Dermis blood vessel endothelial cell (primary cell): ENCODE measurements at regions not wholly inside any gene's neighbourhood (a gene's known extent, or its start where the extent isn't known, plus 50 kb on each side); places are given as distances from the start of the nearest gene placed in this dataset.
"Not testable (repeated sequence)": the region's sequence is repeated elsewhere in the genome, so short reads cannot be mapped to it uniquely, and the experiment has no call there.

Experiments used
- DNase-seq: peaks from one replicate; pipeline ENCODE4 v3.0.0; 2010

DNA sequence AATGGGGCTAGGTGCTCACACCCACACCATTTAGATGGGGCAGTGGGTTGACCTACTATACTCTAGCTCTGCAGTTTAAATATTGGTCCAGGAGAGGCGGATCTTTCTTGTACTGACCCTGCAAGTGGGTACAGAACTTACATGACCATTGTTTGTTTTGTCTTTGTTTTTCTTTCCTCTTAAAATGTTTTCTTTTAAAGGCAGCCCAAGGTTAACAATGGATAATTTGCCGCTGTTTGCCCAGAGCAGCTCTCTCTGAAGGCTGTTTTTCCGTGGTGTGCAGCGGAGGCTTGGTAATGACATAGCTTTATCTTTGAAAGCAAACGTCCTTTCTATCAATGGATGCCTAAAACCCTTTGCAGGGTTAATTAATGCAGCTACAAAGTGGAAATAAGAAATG, 133.3 kb upstream of the MEX3C start:
- DNase-seq: no peak

GRCh38 chr18:51337406-51337805, 139.9 kb upstream of the MEX3C start:
- no peak for DNase-seq

GRCh38 chr18:51339856-51340255, 142.4 kb upstream of the MEX3C start:
- no peak for DNase-seq

DNA sequence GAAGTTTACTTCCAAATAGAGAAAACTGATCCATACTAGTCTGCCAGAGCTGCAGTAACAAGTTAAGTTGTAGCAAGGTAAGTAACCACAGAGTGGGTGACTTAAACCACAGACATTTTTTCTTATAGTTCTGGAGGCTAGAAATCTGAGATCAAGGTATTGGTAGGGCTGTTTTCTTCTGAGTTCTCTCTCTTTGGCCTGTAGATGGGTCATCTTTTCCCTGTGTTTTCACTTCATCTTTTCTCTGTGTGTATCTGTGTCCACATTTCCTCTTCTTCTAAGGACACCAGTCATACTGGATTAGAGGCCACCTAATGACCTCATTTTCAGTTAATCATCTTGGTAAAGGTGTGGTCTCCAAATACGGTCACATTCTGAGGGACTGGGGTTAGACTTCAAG, 142.9 kb upstream of the MEX3C start:
- no peak for DNase-seq

- DNase-seq: no peak
Measured at GRCh38 chr18:51342815-51343214, 145.3 kb upstream of the MEX3C start.

- DNase-seq: no peak
Measured at GRCh38 chr18:51345848-51346391, 148.4 kb upstream of the MEX3C start.

- DNase-seq: no peak
Measured at GRCh38 chr18:51346404-51346803, 148.9 kb upstream of the MEX3C start.

- DNase-seq: no peak
Measured at GRCh38 chr18:51350081-51350480, 152.6 kb upstream of the MEX3C start.

DNA sequence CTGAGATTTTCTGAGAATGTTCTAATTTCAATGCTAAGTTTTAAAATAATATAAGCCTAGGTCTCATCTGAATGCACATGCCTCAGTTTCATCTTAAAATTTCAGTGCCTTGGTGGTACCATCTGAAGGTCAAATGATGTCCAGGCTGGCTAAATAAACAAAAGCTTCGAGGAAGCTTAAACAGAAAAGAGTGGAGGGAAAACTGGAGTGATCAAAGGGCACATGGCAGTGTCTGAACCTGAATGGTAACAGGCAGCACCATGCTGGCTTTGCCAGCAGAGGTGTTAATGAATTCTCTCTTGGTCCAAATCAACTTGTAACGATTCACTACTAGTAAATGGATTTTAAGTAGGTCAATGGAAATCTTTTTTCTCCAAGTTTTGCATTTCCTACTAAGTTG, 158.4 kb upstream of the MEX3C start:
- DNase-seq: no peak

GRCh38 chr18:51360301-51360700, 162.8 kb upstream of the MEX3C start:
- DNase-seq: not testable (repeated sequence)

GRCh38 chr18:51361130-51361860, 163.8 kb upstream of the MEX3C start:
- DNase-seq: peak; percentile 63

GRCh38 chr18:51363384-51363783, 165.9 kb upstream of the MEX3C start:
- no peak for DNase-seq

DNA sequence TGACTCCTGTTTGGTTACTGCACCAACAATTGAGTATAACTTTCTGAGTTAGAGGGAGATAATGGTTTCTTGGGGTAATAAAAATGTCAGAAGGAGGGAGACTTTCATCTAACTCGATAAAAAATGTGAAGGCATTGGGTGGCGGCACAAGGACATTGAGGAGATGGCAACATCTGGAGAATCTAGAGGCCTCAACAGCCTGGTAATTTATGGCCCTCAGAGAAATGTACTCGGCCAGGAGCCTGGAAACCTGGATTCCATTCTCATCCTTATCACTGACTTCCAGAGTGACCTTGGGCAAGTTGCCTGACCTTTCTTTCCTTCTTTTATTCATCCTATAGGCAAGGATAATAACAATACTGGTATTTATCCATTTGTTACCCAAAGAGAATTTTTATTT, 173.5 kb upstream of the MEX3C start:
- DNase-seq: no peak

DNA sequence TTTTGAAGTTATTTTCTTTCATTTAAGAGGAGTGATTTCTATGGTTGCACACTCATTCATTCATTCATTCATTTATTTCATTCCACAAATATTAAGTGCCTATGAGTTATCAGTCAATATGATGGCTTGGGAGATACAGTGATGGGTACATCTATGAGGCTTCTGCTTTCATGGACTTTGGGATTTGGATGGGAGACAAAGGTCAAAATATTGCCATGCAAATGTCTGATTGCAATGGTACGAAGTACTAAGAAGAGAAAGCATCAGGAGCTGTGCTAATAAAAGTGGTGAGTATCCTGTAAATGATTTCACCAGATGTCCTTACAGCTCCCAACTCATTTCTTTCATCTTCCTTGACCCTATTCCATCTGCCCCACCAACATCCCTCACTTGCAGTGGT, 174.4 kb upstream of the MEX3C start:
- no peak for DNase-seq

- no peak for DNase-seq
Measured at GRCh38 chr18:51382081-51382480, 184.6 kb upstream of the MEX3C start.

DNA sequence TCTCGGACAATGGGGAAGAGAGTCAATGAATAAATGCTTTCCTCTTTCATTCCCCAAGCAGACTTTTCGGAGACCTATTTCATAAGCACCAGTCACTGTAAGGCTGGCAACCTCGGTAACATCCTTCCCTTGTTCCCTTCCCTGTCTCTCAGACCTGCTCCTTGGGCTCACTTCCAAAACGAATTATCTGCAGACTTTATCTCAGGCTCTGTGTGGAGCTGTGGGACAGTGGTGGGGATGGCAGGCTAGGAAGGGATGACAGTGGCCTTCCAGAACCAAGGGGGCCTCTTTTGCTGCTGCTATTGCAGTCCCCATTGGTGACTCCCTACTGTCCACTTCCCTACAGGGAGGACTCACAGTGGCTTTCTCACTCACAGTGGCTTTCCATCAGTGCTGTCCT, 185.6 kb upstream of the MEX3C start:
- no peak for DNase-seq

- DNase-seq: no peak
Measured at GRCh38 chr18:51383711-51384110, 186.2 kb upstream of the MEX3C start.

DNA sequence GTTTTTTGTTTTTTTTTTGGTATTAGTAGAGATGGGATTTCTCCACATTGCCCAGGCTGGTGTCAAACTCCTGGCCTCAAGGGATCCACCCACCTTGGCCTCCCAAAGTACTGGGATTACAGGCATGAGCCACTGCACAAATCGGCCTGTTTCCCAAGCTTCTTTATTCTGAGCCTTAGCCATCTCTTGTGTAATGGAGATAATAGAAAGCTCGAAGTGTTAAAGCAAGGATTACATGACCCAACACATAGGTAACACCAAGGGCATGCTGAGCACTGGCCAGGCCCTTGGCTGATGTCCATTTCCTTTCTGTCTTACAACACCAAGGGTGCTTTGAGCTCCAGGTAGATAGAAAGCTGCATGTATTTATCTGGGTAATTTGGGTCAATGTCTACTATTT, 187.8 kb upstream of the MEX3C start:
- no peak for DNase-seq

DNA sequence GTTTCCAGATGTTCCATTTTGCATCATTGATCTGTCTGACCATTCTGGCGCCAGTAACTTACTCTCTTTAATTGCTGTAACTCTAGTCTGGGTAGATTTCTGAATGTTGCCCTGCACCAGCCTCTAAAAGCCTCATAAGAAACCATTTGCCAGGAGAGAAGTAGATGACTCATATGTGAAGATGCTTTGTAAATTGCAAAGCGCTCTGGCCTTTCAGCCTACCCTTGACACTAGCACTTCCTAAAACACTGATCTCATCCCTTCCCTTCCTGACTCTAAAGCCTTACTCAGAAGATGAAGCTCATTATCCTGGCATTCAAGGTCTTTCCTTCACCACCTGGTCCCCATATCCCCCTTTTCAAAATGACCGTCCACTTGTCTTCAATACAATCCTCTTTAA, 193.2 kb upstream of the MEX3C start:
- no peak for DNase-seq

GRCh38 chr18:51391215-51391614, 193.7 kb upstream of the MEX3C start:
- DNase-seq: no peak

DNA sequence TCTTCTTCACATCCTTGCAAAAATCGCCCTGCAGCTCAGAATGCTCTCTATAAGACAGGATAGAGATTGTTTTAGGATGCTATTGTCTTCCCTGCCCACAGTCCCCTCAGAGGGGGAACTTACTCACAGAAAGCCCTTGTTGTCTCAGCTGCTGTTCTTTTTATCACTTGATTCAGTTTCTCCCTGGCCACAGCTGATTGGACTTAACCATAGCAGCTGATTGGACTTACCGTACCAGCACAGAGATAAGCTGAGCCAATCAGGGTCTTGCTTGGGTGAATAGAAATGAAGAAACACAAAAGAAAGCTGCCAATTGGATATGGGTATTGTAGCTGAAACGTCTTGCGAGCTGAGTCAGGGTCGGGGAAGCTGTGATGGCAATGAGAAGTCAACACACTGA, 194.2 kb upstream of the MEX3C start:
- no peak for DNase-seq

GRCh38 chr18:51397347-51397962, 200.0 kb upstream of the MEX3C start:
- no peak for DNase-seq

GRCh38 chr18:51398104-51398503, 200.6 kb upstream of the MEX3C start:
- no peak for DNase-seq

GRCh38 chr18:51399491-51400122, 202.1 kb upstream of the MEX3C start:
- no peak for DNase-seq
